Colonic mucosa (tissue), 4 donors: ENCODE measurements at regions not wholly inside any gene's neighbourhood (a gene's known extent, or its start where the extent isn't known, plus 50 kb on each side); places are given as distances from the start of the nearest gene placed in this dataset.

Source experiments
- DNase-seq: peaks from one replicate; pipeline ENCODE4 v3.0.0-alpha.2; 2020
- H3K27ac ChIP-seq: fragments of 200-600 bp; one replicate; pipeline ENCODE4 v1.8.0; 2021
- H3K27me3 ChIP-seq: fragments of 200-600 bp; one replicate; pipeline ENCODE4 v1.8.0; 2021
- H3K36me3 ChIP-seq: fragments of 200-600 bp; one replicate; pipeline ENCODE4 v1.8.0; 2021
- H3K4me1 ChIP-seq: fragments of 200-600 bp; one replicate; pipeline ENCODE4 v1.8.0; 2021; ENCODE audit warnings: mild to moderate bottlenecking
- H3K4me3 ChIP-seq: fragments of 200-600 bp; one replicate; pipeline ENCODE4 v1.8.0; 2021
- H3K9ac ChIP-seq, 2 donors: one replicate each; pipeline ENCODE4 v1.7.0; 2013; ENCODE audit warnings: control low read depth in 2 of 2, low read depth in 2 of 2, low read length in 2 of 2
- H3K9me3 ChIP-seq: fragments of 200-600 bp; one replicate; pipeline ENCODE4 v1.8.0; 2021
- intact Hi-C: fragments of 100-400 bp; cut with DNase I; formaldehyde crosslinking; loops from one replicate; pipeline ENCODE4 v1.14.1; 2022
- TF ChIP-seq, protein P1 (sequence below): fragments of 200-600 bp; IDR thresholded peaks from one replicate; pipeline ENCODE4 v1.8.0; 2022; ENCODE audit warnings: antibody characterized with exemption, mild to moderate bottlenecking
- donor health status: healthy.
- donor health status: DM: no; HTN: no; CAD: no.
- donor health status: DM: no; HTN: no; CAD: no.

DNA sequence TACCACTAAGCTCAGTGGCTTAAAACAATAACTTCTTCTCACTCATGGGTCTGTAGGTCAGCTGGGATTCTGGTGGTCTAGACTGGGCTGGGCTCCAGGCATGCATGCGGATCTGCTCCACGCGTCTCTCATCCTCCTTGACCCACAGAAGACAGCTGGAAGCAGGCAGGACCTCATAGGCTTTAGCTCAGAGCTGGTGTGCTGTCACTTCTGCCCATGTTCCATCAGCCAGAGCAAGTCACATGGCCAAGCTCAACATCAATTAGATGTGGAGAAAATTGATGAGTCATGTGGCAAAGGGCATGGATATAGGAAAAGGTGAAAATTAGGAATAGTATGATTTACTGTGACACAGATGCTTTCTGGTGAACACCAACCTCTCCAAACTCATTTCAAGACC, 57.4 kb upstream of the PSMF1 start:
- H3K9ac ChIP-seq: no peak overlapping the region
- TF ChIP-seq, protein P1, sequence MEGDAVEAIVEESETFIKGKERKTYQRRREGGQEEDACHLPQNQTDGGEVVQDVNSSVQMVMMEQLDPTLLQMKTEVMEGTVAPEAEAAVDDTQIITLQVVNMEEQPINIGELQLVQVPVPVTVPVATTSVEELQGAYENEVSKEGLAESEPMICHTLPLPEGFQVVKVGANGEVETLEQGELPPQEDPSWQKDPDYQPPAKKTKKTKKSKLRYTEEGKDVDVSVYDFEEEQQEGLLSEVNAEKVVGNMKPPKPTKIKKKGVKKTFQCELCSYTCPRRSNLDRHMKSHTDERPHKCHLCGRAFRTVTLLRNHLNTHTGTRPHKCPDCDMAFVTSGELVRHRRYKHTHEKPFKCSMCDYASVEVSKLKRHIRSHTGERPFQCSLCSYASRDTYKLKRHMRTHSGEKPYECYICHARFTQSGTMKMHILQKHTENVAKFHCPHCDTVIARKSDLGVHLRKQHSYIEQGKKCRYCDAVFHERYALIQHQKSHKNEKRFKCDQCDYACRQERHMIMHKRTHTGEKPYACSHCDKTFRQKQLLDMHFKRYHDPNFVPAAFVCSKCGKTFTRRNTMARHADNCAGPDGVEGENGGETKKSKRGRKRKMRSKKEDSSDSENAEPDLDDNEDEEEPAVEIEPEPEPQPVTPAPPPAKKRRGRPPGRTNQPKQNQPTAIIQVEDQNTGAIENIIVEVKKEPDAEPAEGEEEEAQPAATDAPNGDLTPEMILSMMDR: no peak
- H3K9me3 ChIP-seq: no peaks in the 10 kb centered on the region
- DNase-seq: no peak
- H3K36me3 ChIP-seq: no peaks in the 10 kb centered on the region
- no peak overlapping the region for H3K27ac ChIP-seq
- no peaks in the 10 kb centered on the region for H3K4me1 ChIP-seq
- intact Hi-C loops: no loop called here
- no peak overlapping the region for H3K4me3 ChIP-seq
- no peaks in the 10 kb centered on the region for H3K27me3 ChIP-seq

DNA sequence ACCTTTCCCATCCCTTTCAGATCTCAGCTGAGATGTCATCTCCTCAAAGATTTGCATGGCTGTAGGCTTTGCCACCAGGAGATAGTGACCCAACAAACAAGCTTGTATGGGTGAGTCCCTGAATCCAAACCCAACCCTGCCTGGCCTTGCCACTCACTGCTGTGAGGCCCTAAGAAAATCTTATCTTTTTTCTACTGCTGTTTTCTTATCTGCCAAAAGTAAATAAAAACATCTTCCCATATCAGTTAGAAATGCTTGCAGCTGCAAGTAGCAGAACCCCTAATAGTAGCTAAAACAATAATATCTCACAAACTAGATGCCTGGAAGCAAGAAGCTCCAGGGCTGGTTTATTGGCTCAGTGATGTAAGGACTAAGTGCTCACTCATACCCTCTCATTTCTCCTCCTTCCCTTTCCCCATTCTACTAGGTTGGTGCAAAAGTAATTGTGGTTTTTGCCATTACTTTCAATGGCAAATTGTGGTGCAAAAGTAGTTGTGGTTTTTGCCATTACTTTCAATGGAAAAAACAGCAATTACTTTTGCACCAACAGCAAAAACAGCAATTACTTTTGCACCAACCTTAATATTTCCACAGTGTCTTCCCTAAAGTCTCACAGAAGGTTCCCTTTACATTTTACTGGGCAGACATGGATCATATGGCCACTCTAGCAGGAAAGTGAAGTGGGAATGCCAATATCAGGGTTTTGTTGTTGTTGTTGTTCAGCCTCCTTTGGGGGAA, 56.7 kb upstream of the PSMF1 start:
- TF ChIP-seq, protein P1: no peak
- no peak overlapping the region for H3K9ac ChIP-seq
- no peak for DNase-seq
- H3K9me3 ChIP-seq: no peaks in the 10 kb centered on the region
- no peaks in the 10 kb centered on the region for H3K27me3 ChIP-seq
- no peaks in the 10 kb centered on the region for H3K4me1 ChIP-seq
- no peaks in the 10 kb centered on the region for H3K36me3 ChIP-seq
- H3K27ac ChIP-seq: no peak overlapping the region
- intact Hi-C loops: no loop called here
- no peak overlapping the region for H3K4me3 ChIP-seq

DNA sequence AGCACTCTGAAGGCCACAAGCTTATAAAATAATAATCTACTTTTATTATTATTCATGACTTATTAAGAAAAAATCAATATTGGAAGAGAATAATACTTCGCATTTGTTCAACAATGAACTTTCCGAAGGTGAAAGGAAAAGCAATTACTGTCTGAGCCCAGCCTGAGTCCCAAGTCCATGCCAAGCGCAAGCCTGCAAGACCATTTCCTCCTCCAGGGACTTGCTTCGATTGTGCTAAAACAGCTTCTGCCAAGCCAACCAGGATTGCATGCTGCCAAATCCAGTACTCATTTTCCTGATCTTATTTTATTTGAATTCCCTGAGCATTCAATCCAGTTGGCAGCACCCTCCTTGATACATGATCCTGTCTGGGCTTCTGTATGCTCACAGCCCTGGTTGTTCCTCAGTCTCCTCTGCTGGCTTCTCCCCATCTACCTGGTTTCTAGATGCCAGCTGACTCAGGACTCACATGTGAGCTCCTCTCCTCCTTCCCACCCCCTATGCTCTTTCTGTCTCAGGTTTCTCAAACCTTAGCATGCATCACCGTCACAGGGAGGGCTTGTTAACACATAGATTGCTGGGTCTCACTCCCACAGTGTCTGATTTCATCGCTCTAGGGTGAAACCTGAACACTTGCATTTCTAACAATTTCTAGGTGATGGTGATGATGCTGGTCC, 55.9 kb upstream of the PSMF1 start:
- H3K36me3 ChIP-seq: no peaks in the 10 kb centered on the region
- peak; percentile 58 for DNase-seq
- H3K4me3 ChIP-seq: no peak overlapping the region
- no peaks in the 10 kb centered on the region for H3K4me1 ChIP-seq
- TF ChIP-seq, protein P1: no peak
- H3K27ac ChIP-seq: no peak overlapping the region
- H3K9me3 ChIP-seq: no peaks in the 10 kb centered on the region
- peak overlapping the region in 1 of 2 donors; percentile 42 for H3K9ac ChIP-seq
- intact Hi-C loops: no loop called here
- no peaks in the 10 kb centered on the region for H3K27me3 ChIP-seq
